ENCODE measurements at regions not wholly inside any gene's neighbourhood (a gene's known extent, or its start where the extent isn't known, plus 50 kb on each side); places are given as distances from the start of the nearest gene placed in this dataset.
"Not testable (repeated sequence)": the region's sequence is repeated elsewhere in the genome, so short reads cannot be mapped to it uniquely, and the experiment has no call there.

DNA sequence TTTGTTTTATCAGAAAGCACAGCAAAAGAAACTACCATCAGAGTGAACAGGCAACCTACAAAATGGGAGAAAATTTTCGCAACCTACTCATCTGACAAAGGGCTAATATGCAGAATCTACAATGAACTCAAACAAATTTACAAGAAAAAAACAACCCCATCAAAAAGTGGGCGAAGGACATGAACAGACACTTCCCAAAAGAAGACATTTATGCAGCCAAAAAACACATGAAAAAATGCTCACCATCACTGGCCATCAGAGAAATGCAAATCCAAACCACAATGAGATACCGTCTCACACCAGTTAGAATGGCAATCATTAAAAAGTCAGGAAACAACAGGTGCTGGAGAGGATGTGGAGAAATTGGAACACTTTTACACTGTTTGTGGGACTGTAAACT lies 460.4 kb upstream of the MKI67 start:
- H3K9me3 ChIP-seq (ENCODE audit: control insufficient read depth in 3 of 3, low read length in 3 of 3); H3K4me3 ChIP-seq (ENCODE audit: low read length in 3 of 3); H3K4me1 ChIP-seq (ENCODE audit: control insufficient read depth in 3 of 3, insufficient read depth in 3 of 3, low read length in 3 of 3); H3K9ac ChIP-seq (ENCODE audit: low read depth in 1 of 3, low read length in 3 of 3); H3K27ac ChIP-seq (ENCODE audit: low read depth, low read length); H3K27me3 ChIP-seq (ENCODE audit: control insufficient read depth in 3 of 3, insufficient read depth in 3 of 3, low read length in 3 of 3); H3K36me3 ChIP-seq (ENCODE audit: control insufficient read depth in 3 of 3, insufficient read depth in 3 of 3, low read length in 3 of 3): not testable (repeated sequence)

DNA sequence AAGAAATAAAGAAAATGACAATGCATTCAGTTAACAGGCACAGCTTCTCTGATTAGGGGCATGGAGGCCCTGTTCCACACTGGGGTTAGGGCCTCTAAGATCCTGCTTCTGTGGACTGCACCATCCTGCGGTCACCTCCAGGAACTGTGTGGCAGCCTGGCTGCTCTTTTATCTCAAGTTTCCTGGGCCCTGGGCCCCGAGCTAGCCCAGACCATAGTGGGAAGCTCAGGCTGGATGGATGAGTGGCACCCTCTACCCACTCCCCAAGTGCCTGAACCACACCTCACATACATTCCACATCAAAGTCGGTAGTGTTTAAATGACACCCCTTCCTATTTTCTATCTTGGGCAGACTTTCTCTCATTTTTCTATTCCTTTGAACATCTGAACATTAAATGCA lies 461.5 kb upstream of the MKI67 start:
- no peaks in the 10 kb centered on the region for H3K4me1 ChIP-seq (ENCODE audit: control insufficient read depth in 3 of 3, insufficient read depth in 3 of 3, low read length in 3 of 3)
- H3K27me3 ChIP-seq (ENCODE audit: control insufficient read depth in 3 of 3, insufficient read depth in 3 of 3, low read length in 3 of 3), result peaks cover 0 to 2% (median 0%) of the 10 kb centered on the region in 3 donors
- H3K36me3 ChIP-seq (ENCODE audit: control insufficient read depth in 3 of 3, insufficient read depth in 3 of 3, low read length in 3 of 3), result no peaks in the 10 kb centered on the region
- no peak overlapping the region for H3K27ac ChIP-seq (ENCODE audit: low read depth, low read length)
- no peak overlapping the region for H3K4me3 ChIP-seq (ENCODE audit: low read length in 3 of 3)
- no peak overlapping the region for H3K9ac ChIP-seq (ENCODE audit: low read depth in 1 of 3, low read length in 3 of 3)
- peaks cover 0 to 3% (median 0%) of the 10 kb centered on the region in 3 donors for H3K9me3 ChIP-seq (ENCODE audit: control insufficient read depth in 3 of 3, low read length in 3 of 3)

DNA sequence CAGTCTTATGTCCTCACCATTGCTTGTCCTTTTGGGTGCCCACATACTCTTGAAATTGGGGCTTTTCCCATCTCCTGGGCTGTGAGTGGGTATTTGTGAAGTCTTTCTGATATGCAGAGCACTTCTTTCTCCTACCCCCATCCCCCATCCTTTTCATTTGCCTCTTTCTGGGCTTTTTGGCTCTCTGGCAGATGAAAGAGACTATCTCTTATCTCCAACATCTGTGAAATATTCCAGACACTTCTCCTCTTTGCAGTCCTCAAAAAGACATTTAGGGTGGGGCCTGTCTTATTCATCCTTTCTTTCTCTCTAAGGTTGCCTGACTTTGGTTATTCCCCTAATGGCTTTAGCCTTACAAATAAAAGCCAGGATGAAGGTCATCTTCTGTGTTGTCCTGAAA lies 462.2 kb upstream of the MKI67 start:
- H3K4me1 ChIP-seq (ENCODE audit: control insufficient read depth in 3 of 3, insufficient read depth in 3 of 3, low read length in 3 of 3), result no peaks in the 10 kb centered on the region
- no peak overlapping the region for H3K27ac ChIP-seq (ENCODE audit: low read depth, low read length)
- H3K9me3 ChIP-seq (ENCODE audit: control insufficient read depth in 3 of 3, low read length in 3 of 3), result peaks cover 0 to 3% (median 0%) of the 10 kb centered on the region in 3 donors
- H3K36me3 ChIP-seq (ENCODE audit: control insufficient read depth in 3 of 3, insufficient read depth in 3 of 3, low read length in 3 of 3), result no peaks in the 10 kb centered on the region
- H3K27me3 ChIP-seq (ENCODE audit: control insufficient read depth in 3 of 3, insufficient read depth in 3 of 3, low read length in 3 of 3), result peaks cover 0 to 2% (median 0%) of the 10 kb centered on the region in 3 donors
- H3K4me3 ChIP-seq (ENCODE audit: low read length in 3 of 3), result no peak overlapping the region
- no peak overlapping the region for H3K9ac ChIP-seq (ENCODE audit: low read depth in 1 of 3, low read length in 3 of 3)

DNA sequence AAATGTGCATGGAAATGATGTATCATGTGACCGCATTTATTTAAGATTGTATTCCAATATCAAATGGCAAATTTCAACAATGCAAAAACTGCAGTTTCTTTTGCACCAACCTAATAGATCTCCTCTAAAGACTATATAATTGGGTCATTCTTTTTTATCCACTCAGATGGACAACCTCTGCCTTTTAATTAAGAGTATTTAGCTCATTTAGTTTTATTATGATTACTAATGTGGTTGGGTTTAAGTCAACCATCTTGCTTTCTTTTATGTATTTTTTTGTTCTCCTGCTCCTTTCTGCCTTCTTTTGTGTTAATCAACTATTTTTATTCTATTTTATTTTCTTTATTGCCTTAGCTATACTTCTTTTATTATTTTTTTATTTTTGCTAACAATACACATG lies 468.5 kb upstream of the MKI67 start:
- peaks cover 0 to 4% (median 0%) of the 10 kb centered on the region in 3 donors for H3K27me3 ChIP-seq (ENCODE audit: control insufficient read depth in 3 of 3, insufficient read depth in 3 of 3, low read length in 3 of 3)
- H3K4me3 ChIP-seq (ENCODE audit: low read length in 3 of 3), result no peak overlapping the region
- no peaks in the 10 kb centered on the region for H3K4me1 ChIP-seq (ENCODE audit: control insufficient read depth in 3 of 3, insufficient read depth in 3 of 3, low read length in 3 of 3)
- H3K9me3 ChIP-seq (ENCODE audit: control insufficient read depth in 3 of 3, low read length in 3 of 3), result no peaks in the 10 kb centered on the region
- no peak overlapping the region for H3K27ac ChIP-seq (ENCODE audit: low read depth, low read length)
- H3K9ac ChIP-seq (ENCODE audit: low read depth in 1 of 3, low read length in 3 of 3), result no peak overlapping the region
- H3K36me3 ChIP-seq (ENCODE audit: control insufficient read depth in 3 of 3, insufficient read depth in 3 of 3, low read length in 3 of 3), result no peaks in the 10 kb centered on the region

DNA sequence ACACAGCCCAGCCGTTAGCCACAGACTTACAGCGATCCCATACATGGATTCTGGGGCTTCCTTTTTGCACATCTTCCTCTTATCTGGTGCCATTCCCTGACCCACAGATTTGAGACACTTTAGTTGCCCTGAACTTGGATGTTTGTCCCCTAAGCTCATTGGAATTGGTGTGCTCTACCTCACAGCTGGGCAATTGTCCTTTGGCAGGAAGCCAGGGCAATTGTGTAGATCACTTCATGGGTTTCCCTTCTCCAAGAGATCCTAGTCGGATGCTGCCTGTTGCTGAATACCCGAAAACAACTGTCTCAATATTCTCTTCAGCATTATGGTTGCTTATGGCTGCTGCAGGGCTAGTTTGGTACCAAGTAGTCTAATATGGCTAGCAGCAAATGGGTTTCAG lies 470.7 kb upstream of the MKI67 start:
- H3K36me3 ChIP-seq (ENCODE audit: control insufficient read depth in 3 of 3, insufficient read depth in 3 of 3, low read length in 3 of 3), result no peaks in the 10 kb centered on the region
- no peak overlapping the region for H3K9ac ChIP-seq (ENCODE audit: low read depth in 1 of 3, low read length in 3 of 3)
- peaks cover 0 to 2% (median 0%) of the 10 kb centered on the region in 3 donors for H3K27me3 ChIP-seq (ENCODE audit: control insufficient read depth in 3 of 3, insufficient read depth in 3 of 3, low read length in 3 of 3)

DNA sequence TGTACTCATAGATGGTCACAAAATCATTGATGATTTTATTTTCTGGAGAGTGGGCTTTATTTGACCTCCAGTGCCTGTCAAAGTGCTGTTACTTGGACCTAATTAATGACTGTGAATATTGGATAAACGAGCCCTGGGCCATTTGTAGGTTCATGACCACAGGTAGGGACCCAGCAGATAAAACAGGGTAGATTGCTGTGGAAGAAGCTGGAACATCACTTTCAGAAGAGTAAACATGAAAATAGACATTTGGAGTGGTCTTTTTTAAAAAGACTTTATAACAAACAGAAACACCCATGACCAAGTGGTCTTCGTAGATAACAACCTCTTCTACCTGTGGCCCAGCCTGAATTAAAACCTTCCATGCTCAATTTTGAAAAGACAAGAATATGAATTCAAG lies 472.8 kb upstream of the MKI67 start:
- Histone ChIP-seq H3K36me3 (ENCODE audit: control insufficient read depth in 3 of 3, insufficient read depth in 3 of 3, low read length in 3 of 3) (no peaks in the 10 kb centered on the region), H3K27ac (ENCODE audit: low read depth, low read length) (no peak overlapping the region), H3K4me3 (ENCODE audit: low read length in 3 of 3) (no peak overlapping the region), H3K27me3 (ENCODE audit: control insufficient read depth in 3 of 3, insufficient read depth in 3 of 3, low read length in 3 of 3) (peaks cover 0 to 2% (median 0%) of the 10 kb centered on the region in 3 donors), H3K9me3 (ENCODE audit: control insufficient read depth in 3 of 3, low read length in 3 of 3) (no peaks in the 10 kb centered on the region), H3K4me1 (ENCODE audit: control insufficient read depth in 3 of 3, insufficient read depth in 3 of 3, low read length in 3 of 3) (no peaks in the 10 kb centered on the region), H3K9ac (ENCODE audit: low read depth in 1 of 3, low read length in 3 of 3) (no peak overlapping the region)

More for the DNA sequence above, 470.7 kb upstream of the MKI67 start:
- Histone ChIP-seq H3K27ac (ENCODE audit: low read depth, low read length) (no peak overlapping the region), H3K4me3 (ENCODE audit: low read length in 3 of 3) (no peak overlapping the region), H3K9me3 (ENCODE audit: control insufficient read depth in 3 of 3, low read length in 3 of 3) (no peaks in the 10 kb centered on the region), H3K4me1 (ENCODE audit: control insufficient read depth in 3 of 3, insufficient read depth in 3 of 3, low read length in 3 of 3) (no peaks in the 10 kb centered on the region)

DNA sequence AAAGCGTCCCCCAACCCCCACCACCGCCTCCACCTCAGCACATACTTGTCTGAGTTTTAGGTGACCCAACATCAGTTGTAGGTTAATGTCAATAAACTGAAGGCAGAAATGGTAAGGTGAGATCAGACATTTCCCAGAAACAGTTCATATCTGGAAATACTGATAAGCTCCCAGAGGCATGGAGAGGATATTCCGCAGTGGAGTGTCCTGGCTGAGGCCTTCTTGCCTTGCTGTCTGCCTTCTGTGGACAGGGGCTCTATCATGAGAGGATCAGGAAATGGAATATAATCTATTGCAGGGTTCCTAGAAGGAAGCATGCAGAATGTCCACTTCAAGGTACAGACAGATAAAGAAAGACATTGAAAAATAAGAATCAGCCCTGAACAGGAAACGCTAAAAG lies 473.3 kb upstream of the MKI67 start:
- Histone ChIP-seq H3K9me3 (ENCODE audit: control insufficient read depth in 3 of 3, low read length in 3 of 3) (no peaks in the 10 kb centered on the region), H3K27ac (ENCODE audit: low read depth, low read length) (no peak overlapping the region), H3K27me3 (ENCODE audit: control insufficient read depth in 3 of 3, insufficient read depth in 3 of 3, low read length in 3 of 3) (no peaks in the 10 kb centered on the region), H3K36me3 (ENCODE audit: control insufficient read depth in 3 of 3, insufficient read depth in 3 of 3, low read length in 3 of 3) (no peaks in the 10 kb centered on the region), H3K9ac (ENCODE audit: low read depth in 1 of 3, low read length in 3 of 3) (no peak overlapping the region), H3K4me3 (ENCODE audit: low read length in 3 of 3) (no peak overlapping the region), H3K4me1 (ENCODE audit: control insufficient read depth in 3 of 3, insufficient read depth in 3 of 3, low read length in 3 of 3) (no peaks in the 10 kb centered on the region)

DNA sequence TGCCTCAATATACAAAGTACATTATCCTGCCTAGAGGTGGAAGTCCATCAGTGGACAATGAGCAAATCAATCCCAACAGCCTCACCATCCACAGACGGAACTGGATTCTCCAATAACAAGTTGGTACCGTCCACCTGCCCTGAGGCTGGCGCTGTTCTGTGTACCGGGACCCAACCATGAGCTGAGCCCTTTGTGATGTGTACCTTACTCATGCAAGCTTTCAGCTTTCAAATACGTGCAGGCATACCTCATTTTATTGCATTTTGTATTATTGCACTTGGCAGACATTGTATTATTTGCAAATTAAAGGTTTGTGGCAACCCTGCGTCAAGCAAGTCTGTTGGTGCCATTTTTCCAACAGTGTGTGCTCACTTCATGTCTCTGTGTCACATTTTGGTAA lies 476.0 kb upstream of the MKI67 start:
- Histone ChIP-seq H3K4me1 (ENCODE audit: control insufficient read depth in 3 of 3, insufficient read depth in 3 of 3, low read length in 3 of 3) (no peaks in the 10 kb centered on the region), H3K9ac (ENCODE audit: low read depth in 1 of 3, low read length in 3 of 3) (no peak overlapping the region), H3K27me3 (ENCODE audit: control insufficient read depth in 3 of 3, insufficient read depth in 3 of 3, low read length in 3 of 3) (no peaks in the 10 kb centered on the region), H3K4me3 (ENCODE audit: low read length in 3 of 3) (no peak overlapping the region), H3K36me3 (ENCODE audit: control insufficient read depth in 3 of 3, insufficient read depth in 3 of 3, low read length in 3 of 3) (no peaks in the 10 kb centered on the region), H3K9me3 (ENCODE audit: control insufficient read depth in 3 of 3, low read length in 3 of 3) (no peaks in the 10 kb centered on the region), H3K27ac (ENCODE audit: low read depth, low read length) (no peak overlapping the region)

DNA sequence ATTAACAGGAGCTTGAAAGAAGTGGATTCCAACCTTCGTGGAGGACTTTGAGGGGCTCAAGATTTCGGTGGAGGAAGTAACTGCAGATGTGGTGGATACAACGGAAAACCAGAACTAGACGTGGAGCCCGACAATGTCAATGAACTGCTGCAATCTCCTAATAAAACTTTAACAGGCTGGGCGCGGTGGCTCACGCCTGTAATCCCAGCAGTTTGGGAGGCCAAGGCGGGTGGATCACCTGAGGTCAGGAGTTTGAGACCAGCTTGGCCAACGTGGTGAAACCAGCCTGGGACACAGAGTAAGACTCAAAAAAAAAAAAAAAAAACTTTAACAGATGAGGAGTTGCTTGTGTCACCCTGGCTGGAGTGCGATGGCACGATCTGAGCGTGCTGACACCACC lies 477.8 kb upstream of the MKI67 start:
- no peaks in the 10 kb centered on the region for H3K27me3 ChIP-seq (ENCODE audit: control insufficient read depth in 3 of 3, insufficient read depth in 3 of 3, low read length in 3 of 3)
- no peaks in the 10 kb centered on the region for H3K4me1 ChIP-seq (ENCODE audit: control insufficient read depth in 3 of 3, insufficient read depth in 3 of 3, low read length in 3 of 3)
- no peaks in the 10 kb centered on the region for H3K9me3 ChIP-seq (ENCODE audit: control insufficient read depth in 3 of 3, low read length in 3 of 3)
- H3K36me3 ChIP-seq (ENCODE audit: control insufficient read depth in 3 of 3, insufficient read depth in 3 of 3, low read length in 3 of 3), result no peaks in the 10 kb centered on the region
- no peak overlapping the region for H3K27ac ChIP-seq (ENCODE audit: low read depth, low read length)
- no peak overlapping the region for H3K4me3 ChIP-seq (ENCODE audit: low read length in 3 of 3)
- H3K9ac ChIP-seq (ENCODE audit: low read depth in 1 of 3, low read length in 3 of 3), result no peak overlapping the region

DNA sequence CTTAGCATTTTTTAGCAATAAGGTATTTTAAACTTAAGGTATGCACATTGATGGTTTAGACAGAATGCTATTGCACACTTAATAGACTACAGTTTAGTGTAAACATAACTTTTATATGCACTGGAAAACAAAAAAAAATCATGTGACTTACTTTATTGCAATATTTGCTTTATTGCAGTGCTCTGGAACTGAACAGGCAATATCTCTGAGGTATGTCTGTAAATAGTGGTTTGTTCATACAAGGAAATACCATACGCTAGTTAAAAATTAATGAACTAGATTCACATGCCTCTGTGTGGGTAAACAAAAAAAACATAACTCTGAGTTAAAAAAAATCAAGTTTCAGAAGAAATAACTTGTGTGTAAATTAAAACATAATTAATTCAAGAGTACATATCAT lies 479.0 kb upstream of the MKI67 start:
- H3K9me3 ChIP-seq (ENCODE audit: control insufficient read depth in 3 of 3, low read length in 3 of 3), result no peaks in the 10 kb centered on the region
- H3K4me1 ChIP-seq (ENCODE audit: control insufficient read depth in 3 of 3, insufficient read depth in 3 of 3, low read length in 3 of 3), result no peaks in the 10 kb centered on the region
- no peak overlapping the region for H3K4me3 ChIP-seq (ENCODE audit: low read length in 3 of 3)
- H3K27ac ChIP-seq (ENCODE audit: low read depth, low read length), result no peak overlapping the region
- H3K27me3 ChIP-seq (ENCODE audit: control insufficient read depth in 3 of 3, insufficient read depth in 3 of 3, low read length in 3 of 3), result no peaks in the 10 kb centered on the region
- no peaks in the 10 kb centered on the region for H3K36me3 ChIP-seq (ENCODE audit: control insufficient read depth in 3 of 3, insufficient read depth in 3 of 3, low read length in 3 of 3)
- no peak overlapping the region for H3K9ac ChIP-seq (ENCODE audit: low read depth in 1 of 3, low read length in 3 of 3)

DNA sequence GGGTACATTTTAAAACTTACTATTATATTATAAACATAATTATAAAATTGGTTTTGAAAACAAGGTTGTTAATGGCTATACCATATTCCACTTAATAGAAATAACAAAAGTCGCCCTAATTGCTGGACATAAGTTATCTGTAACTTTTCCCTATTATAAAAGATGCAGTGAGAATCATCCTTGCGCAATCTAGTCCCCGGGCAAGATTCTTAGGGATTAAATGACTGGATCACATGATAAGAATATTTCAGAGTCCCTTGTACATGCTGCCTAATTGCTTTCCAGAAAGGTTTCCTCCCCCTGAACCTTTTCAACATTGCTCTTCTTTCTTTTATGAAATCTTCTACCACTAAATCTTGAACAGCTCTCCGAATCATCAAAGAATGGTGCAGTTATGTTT lies 479.8 kb upstream of the MKI67 start:
- Histone ChIP-seq H3K9me3 (ENCODE audit: control insufficient read depth in 3 of 3, low read length in 3 of 3) (no peaks in the 10 kb centered on the region), H3K4me1 (ENCODE audit: control insufficient read depth in 3 of 3, insufficient read depth in 3 of 3, low read length in 3 of 3) (no peaks in the 10 kb centered on the region), H3K27me3 (ENCODE audit: control insufficient read depth in 3 of 3, insufficient read depth in 3 of 3, low read length in 3 of 3) (no peaks in the 10 kb centered on the region), H3K36me3 (ENCODE audit: control insufficient read depth in 3 of 3, insufficient read depth in 3 of 3, low read length in 3 of 3) (no peaks in the 10 kb centered on the region), H3K9ac (ENCODE audit: low read depth in 1 of 3, low read length in 3 of 3) (no peak overlapping the region), H3K4me3 (ENCODE audit: low read length in 3 of 3) (no peak overlapping the region), H3K27ac (ENCODE audit: low read depth, low read length) (no peak overlapping the region)

Measured in skeletal muscle tissue (tissue), 3 donors.